Epidermal melanocyte (primary cell): ENCODE measurements at regions not wholly inside any gene's neighbourhood (a gene's known extent, or its start where the extent isn't known, plus 50 kb on each side); places are given as distances from the start of the nearest gene placed in this dataset.

Experiments used
- DNase-seq: peaks from one replicate; pipeline ENCODE4 v3.0.0; 2011; ENCODE audit warnings: low spot score; ENCODE audit not compliant: insufficient read length

DNA sequence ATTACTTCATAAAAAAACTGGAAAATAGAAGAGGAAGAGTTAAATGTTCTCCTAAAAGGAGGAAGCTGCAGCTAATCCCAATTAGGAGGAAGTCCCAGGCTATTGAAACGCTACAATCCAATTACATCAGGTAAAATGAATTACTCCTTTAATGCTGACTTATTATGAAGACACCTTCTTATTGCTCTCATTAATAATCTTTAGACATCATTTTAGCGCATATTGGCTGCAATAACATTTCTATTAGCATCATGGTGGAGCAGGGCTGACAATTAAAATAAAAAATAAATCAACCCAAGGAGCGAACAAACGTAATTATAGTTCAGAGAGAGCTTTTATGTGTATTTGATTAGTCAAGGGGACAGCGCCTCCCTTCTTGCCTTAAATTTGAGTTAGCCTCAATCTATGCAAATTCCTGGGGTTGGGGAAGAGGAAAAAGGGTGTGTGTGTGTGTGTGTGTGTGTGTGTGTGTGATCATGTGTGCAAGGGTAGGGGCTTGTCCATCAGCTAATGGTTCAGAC is 109.0 kb upstream of the IRX6 start:
- no peak for DNase-seq

DNA sequence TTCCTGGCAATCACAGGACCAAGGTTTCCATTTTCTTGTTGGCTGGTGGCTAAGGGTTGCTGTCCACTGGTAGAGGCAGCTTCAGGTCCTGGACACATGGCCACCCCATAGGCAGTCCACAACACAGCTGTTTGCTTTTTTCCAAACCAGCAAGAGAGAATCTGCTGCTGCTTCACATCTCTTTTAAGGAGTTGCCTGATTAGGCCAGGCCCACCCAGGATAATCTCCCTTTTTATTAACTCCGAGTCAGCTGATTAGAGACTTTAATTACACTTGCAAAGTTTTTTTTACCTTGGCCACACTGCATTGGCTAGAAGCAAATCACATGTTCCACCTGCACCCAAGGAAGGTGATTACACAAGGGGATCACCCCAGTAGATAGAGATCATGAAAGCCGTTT is 106.6 kb upstream of the IRX6 start:
- DNase-seq: no peak

DNA sequence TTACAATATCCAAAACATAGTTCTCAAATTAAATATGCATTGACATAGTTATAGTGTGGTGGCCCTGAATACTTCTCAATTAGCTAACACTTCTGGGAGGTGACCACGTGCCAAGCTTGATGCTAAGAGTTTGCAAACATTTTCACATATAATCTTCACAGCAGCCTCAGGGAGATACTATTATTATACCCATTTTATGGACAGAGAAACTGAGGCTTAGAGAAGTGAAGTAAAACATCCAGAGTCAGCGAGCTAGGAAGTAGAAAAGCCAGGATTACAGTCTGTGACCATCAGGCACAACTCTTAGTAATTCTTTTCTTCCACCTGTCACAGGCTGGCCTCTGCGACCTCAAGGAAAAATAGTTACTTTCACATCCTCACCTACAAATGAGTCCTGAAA is 102.2 kb upstream of the IRX6 start:
- DNase-seq: no peak

DNA sequence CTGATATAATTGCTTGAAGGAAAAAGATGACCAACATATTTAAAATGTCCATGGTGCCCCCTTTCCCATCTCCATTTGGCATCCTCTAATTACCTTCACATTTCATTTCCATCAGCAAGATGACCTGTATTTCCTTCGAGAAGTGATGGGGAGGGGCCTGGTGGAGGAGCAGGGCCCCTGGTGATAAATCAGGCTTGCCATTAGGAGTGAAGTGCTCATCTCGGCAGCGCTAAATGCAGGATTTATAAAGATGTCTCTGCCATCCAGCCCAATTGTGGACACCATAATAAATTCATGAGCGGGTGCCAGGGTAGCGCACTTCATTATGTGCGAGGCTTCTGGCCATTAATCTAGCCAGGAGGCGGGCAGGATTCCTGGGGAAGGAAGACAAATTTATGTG is 101.5 kb upstream of the IRX6 start:
- no peak for DNase-seq

DNA sequence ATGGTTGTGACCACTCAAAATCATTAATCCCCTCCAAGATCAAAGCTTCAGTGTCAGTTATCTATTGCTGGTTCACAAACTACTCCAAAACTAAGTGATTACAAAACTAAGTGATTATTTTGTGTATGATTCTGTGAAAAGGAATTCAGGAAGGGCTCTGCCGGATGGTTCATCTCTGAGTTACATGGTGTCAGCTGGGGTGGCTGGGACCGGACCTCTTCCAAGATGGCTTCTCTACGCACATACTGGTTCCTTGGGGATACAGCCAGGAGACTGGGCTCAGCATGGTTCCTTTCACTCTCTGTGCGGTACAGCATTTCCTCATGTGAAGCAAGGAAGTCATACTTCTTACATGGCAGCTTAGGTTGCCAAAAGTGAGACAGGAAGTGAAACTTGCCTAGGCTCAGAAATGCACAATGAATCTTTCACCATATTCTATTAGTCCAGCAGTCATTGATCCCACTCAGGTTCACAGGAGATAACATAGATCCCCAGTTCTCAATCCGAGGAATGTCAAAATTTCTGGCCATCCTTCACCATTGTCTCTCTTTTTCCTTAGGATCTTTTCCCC is 97.9 kb upstream of the IRX6 start:
- DNase-seq: no peak

DNA sequence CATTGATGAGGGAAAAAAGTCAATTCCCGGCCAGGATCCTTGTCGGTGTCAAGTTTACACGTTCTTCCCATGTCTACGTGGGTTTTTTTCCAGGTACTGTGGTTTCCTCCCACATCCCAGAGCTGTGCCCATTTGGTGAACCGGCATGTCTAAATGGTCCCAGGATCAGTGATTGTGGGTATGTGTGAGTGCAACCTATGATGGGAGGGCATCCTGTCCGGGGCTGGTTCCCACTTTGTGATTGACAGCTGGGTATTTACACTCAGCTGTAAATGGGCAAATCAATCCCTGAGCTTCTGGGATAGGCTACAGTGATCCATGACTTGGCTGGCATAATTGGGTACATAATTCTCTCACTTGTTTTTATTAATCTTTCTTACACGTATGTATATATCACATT is 91.2 kb upstream of the IRX6 start:
- DNase-seq: no peak

DNA sequence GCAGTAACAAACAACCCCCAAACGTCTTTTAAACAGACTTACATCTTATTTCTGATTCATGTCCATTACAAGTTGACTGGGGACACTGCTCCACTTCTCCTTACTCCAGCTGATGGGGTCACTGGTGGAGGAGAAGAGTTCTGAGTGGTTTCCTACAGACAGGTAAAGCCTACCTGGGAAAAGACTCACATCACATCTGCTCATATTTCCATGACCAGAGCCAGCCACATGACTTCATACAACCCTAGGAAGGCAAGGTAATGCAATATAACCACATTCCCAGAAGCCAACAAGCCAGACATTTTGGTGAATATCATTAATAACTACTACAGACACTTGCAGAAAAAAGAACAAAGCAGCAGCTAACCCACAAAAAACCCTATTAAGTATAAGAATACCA is 90.5 kb upstream of the IRX6 start:
- no peak for DNase-seq

DNA sequence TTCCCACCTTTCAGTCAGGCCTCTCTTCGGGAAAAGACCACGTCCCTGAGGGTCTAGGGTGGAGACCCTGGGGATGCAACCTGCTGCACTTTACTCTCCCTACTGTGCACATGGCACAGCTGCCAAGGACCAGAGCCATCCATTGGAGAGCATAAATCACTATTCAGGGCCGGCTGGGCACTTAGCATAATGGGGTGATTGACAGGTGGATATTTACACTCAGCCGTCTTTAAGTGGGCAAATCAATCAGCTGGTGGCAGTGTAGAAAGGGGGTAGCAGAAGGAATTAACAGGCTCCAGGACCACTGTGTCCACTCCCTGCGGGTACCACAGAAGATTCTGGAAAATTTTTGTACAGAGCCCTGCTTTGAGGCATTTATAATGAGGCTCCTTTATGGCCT is 87.3 kb upstream of the IRX6 start:
- DNase-seq: no peak

DNA sequence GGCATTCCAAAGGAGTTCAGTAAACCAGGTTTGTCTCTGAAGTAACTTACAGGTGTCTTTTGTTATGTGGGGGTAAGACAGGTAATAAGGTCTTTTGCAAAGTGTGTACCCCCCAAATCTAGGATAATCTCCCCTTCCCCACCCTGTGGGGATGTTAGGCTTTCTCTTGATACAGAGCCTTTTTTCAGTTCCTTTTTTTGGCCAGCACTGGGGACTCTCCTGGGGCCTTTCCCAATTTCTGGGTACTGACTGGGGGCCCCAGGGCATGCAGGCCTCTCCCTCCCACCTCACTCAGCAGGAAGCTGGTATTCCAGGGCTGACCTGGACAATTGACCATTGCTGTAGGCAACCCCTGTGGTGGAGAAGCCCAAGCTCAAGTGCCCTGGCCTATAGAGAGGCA is 84.3 kb upstream of the IRX6 start:
- DNase-seq: no peak

DNA sequence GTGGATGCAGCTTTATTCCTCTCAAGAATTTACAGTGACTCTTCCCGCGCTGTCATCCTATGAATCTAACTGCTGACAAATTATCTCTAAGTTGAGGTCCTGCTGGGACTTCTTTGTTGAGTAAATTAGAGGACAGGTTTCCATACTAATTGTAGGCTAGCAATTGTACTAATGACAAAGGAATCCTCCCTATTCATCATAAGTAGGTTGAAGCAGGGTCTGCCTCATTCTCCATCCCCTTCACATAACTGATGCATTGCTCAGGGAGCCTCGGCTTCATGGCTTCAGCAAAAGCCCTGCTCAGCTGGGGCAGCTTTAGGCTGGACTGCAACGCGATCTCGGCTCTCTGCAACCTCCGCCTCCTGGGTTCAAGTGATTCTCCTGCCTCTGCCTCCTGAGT is 83.1 kb upstream of the IRX6 start:
- DNase-seq: no peak

DNA sequence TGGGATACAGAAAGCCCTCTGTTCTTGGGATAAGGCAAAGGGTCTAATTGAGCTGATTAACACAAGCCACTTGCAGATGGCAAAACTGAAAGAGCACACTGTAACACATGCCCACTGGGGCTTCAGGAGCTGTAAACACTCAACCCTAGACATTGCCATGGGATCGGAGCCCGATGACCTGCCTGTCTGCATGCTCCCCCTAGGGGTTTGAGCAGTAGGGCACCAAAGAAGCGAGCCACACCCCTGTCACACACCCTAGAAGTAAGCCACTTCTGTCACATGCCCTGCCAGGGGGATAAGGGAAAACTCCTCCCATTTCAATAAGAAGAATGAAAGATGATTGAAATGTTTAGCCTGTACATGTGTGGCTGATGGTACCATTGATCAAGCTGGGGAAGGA is 81.3 kb upstream of the IRX6 start:
- DNase-seq: no peak

DNA sequence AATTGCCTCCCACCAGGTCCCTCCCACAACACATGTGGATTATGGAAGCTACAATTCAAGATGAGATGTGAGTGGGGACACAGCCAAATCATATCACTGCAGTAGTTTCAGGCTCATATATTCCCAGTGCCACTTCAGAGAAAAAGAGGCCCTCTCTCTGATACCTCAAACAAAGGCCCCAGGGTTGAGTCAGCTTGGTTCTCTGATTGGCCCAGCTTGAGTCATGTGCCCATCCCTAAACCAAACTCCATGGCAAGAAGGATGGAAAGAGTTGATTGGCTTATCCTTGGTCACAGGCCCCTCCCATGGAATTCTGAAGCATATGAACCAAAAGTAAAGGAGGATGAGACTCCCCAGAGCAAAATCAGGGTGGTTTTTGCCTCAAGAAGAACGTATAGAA is 75.9 kb upstream of the IRX6 start:
- no peak for DNase-seq

DNA sequence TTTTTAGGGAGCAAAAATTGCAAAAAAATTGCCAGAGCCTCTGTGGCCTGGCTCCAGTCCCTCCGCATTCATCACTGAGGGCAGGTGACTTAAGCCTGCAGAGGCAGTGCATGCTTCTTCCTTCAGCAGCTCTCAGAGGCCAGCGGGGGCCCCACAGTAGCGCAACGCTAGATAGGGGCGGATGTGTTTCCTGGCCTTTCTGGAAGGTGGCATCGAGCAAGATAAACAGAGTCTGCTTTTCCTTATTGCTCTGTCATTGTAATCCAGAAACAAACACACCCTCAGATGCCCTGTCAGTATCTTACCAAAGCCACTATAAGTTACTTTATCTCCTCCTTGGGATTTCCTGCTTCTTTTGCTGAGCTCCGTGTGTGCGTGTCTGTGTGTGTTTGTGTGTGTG is 75.5 kb upstream of the IRX6 start:
- no peak for DNase-seq

DNA sequence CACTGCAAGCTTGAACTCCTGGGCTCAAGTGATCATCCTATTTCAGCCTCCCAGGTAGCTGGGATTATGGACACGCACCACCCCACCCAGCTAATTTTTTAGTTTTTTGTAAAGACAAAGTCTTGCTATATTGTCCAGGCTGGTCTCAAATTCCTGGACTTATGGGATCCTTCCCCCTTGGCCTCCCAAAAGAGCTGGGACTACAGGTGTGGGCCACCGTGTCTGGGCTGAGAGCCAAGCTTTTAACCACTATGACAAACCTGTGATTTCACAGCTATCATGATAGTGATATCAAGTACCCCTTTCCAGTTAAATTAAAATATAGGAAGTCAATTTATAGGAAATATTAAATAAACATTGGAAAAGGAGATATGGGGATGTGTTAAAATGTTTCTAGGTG is 74.6 kb upstream of the IRX6 start:
- DNase-seq: no peak

DNA sequence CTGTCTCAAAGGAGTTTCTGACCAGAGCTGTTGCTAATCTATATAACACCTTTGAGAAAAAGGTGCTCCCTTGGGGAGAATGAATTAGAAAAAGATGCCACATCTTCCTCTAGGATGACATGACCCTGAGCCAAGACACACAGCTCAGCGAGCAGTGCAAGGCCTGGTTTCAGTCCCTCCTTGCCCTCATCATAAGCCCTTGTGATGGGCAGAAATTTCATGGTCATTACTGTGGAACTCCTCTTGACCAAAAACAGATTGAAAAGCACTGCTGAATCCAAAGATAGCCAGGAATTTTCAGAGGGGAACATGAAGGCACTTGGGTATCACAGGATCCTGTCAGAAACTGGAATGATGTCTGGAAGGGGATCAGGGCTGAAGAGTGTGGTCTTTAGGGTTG is 74.1 kb upstream of the IRX6 start:
- DNase-seq: no peak

DNA sequence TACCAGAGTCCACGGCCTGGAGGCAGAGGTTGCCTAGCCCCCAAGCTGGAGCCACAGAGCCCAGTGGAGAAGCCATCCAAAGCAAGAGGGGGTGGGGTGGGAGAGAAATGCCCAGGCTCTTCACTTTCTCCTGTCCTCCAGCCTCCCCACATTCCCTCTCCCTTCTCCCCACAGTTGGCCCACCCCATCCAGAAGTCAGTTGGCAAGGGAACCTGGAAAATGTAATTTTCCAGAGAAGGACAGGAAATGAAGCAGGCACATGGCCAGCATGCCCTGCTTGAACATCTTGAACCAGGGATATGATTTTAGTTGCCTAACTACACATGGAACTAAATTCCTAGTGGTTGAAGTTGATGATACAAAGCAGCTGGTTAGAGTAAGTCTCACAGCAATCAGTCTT is 73.3 kb upstream of the IRX6 start:
- no peak for DNase-seq

DNA sequence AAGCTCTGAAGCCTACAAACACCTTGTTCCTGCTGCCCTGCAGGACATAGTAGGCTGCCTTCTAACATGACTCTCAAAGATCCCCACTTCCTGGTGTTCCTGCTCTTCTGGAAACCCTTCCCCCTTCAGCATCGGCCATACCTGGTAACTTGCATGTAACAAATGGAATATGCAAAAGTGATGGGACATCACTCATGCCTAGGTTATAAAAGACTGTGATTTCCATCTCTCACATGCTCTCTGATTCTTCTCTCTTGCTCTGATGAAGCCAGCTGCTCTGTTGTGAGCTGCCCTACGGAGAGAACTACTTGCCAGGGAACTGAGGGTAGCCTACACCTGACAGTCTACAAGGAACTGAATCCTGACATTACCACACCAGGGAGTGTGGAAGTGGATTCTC is 72.9 kb upstream of the IRX6 start:
- no peak for DNase-seq

DNA sequence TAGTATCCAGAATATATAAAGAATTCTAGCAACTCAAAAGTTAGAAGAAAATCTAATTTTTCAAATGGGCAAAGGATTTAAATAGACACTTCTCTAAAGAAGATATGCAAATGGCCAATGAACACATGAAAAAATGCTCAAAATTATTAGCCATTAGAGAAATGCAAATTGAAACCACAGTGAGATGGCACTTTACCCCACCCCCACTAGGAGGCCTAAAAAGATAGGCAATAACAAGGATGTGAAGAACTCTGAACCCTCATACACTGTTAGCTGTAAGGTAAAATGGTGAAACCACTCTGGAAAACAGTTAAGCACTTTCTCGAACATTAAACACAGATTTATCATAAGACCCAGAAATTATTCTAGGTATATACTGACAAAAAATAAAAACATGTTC is 71.4 kb upstream of the IRX6 start:
- no peak for DNase-seq

DNA sequence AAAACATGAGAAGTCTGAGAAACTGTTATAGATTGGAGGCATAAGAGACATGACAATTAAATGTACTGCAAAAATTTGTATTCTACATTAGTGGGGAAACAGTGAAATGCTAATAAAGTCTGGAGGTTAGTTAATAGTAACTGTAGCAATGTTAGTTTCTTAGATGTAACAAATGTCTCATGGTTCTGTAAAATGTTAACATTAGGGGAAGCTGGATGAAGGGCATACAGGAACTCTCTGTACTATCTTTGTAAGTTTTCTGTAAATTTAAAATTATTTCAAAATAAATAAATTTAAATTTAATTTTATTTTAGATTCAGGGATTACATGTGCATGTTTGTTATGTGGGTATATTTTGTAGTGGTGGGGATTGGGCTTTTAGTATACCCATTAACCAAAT is 70.0 kb upstream of the IRX6 start:
- DNase-seq: no peak

DNA sequence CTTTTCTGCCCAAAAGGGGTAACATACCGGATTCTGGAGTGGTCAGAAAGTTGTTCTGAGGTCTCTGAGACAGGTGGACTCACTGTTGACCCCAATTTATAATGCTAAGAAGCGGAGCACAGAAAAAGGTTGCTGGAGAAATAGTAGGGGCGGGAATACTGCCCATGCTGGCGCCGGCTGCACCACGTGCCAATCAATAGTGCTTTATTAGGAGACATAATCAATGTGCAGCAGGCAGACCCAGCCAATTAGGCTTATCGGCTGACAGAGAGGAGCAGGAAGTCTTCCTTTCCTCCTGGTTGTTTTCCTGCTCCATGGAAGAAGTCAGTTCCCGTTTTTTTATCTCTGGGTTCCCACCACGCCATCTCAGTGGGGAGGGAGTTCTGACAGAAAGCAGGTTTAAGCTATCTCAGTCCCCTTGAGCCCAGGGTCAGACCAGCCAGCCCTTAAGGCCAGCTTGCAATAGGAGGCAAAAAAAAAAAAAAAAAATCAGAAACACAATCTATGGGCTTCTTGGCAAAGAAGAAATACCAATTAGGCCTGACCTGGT is 68.2 kb upstream of the IRX6 start:
- no peak for DNase-seq

DNA sequence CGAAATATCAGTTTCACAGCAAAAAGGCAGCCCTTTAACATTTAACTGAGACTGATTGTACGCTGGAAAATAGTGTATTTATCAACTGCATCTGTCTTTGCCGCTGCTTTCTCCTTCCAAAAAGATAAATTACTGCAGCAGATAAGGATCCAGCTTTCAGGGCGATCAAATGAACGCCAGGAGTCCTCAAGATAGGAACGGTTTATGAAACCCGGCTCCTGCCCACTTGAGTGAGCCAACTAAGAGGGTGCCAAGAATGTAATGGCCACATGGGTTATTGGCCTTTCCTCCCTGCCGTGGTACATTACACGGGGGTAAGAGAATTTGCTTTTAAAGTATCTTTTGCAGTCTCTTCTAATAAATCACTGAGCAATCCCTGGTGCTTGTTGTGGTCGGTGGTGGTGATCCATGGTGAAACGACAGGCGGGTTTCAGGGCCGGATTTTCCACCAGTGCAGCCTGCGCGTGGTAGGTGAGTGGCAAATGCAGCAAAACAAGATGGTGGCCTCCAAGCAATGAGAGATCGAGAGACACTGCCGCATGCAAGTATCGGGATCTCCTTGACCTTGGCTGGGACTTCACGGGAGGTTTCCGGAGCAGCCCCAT is 67.5 kb upstream of the IRX6 start:
- no peak for DNase-seq

DNA sequence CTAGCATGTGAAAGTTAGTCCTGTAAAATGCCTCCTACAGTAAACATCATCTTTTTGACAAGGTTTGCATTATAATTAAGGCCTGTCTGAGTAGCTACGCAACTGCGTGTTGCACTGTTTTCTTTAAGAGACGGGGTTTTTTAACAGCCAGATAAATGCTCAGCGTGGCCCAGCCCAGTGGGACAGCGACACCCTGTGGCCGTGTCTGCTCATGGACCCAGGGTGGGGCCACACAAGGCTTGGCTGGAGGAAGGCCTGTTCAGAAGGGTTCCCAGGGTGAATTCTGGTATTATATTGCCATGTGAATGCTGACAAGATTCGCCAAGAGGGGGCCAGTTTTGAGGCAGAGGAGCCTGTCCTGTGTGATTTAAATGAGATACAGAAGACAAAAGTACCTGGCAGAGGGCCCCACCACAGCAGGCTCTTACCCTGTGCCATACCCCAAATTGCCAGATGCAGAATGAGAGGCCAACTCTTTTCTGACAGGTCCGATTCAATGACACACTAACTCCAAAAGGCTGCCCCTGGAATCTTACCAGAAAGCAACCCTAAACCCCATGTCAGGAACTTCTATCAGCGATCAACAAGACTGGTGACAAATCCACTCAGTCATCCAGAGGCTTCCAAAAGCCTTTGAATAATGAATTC is 65.9 kb upstream of the IRX6 start:
- no peak for DNase-seq

DNA sequence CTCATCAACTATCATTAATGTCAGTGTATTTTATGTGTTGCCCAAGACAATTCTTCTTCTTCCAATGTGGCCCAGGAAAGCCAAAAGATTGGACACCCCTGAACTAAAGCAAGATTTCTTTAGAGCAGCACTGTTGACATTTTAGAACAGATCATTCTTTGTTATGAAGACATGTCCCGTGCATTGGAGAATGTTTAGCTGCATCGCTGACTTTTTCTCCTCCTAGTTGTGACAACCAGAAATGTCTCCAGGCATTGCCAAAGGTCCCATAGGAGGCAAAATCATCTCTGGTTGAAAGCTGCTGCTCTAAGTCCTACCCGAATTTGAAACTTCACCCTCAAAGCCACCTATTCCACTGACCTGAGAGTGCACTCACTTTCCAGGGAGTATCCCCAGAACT is 62.7 kb upstream of the IRX6 start:
- DNase-seq: no peak
